H9 (cell line): ENCODE measurements at regions not wholly inside any gene's neighbourhood (a gene's known extent, or its start where the extent isn't known, plus 50 kb on each side); places are given as distances from the start of the nearest gene placed in this dataset.

Experiments
- DNase-seq: peaks from one replicate; pipeline ENCODE4 v3.0.0-alpha.2; 2017
- H2AFZ ChIP-seq: one replicate; pipeline ENCODE4 v1.6.1; 2013; ENCODE audit warnings: mild to moderate bottlenecking, low read length, control low read depth, moderate library complexity
- H2AK5ac ChIP-seq: 2 replicates; pipeline ENCODE4 v1.6.1; 2013; ENCODE audit warnings: low read length, control low read depth, mixed read lengths; ENCODE audit not compliant: insufficient read length
- H2BK120ac ChIP-seq: one replicate; pipeline ENCODE4 v1.6.1; 2013; ENCODE audit warnings: low read depth, mild to moderate bottlenecking, low read length, control low read depth, inconsistent platforms; ENCODE audit not compliant: poor library complexity, severe bottlenecking
- H2BK12ac ChIP-seq: 2 replicates; pipeline ENCODE4 v1.6.1; 2013; ENCODE audit warnings: low read length, control low read depth, mixed read lengths, low read depth; ENCODE audit not compliant: insufficient read length
- H2BK15ac ChIP-seq: 2 replicates; pipeline ENCODE4 v1.6.1; 2013; ENCODE audit warnings: low read depth, low read length, control low read depth
- H2BK20ac ChIP-seq: one replicate; pipeline ENCODE4 v1.6.1; 2013; ENCODE audit warnings: low read depth, mild to moderate bottlenecking, low read length, control low read depth, inconsistent platforms; ENCODE audit not compliant: poor library complexity, severe bottlenecking
- H2BK5ac ChIP-seq: 2 replicates; pipeline ENCODE4 v1.6.1; 2013; ENCODE audit warnings: low read length, control low read depth, mixed read lengths; ENCODE audit not compliant: insufficient read length
- H3K14ac ChIP-seq: 2 replicates; pipeline ENCODE4 v1.6.1; 2013; ENCODE audit warnings: low read length, control low read depth; ENCODE audit not compliant: insufficient read depth
- H3K18ac ChIP-seq: 2 replicates; pipeline ENCODE4 v1.6.1; 2013; ENCODE audit warnings: low read depth, mild to moderate bottlenecking, mixed read lengths, low read length, control low read depth; ENCODE audit not compliant: insufficient read length
- H3K23ac ChIP-seq: 2 replicates; pipeline ENCODE4 v1.6.1; 2013; ENCODE audit warnings: low read length, control low read depth, mixed read lengths, low read depth; ENCODE audit not compliant: insufficient read length
- H3K23me2 ChIP-seq: 2 replicates; pipeline ENCODE4 v1.6.1; 2013; ENCODE audit warnings: low read depth, mild to moderate bottlenecking, mixed read lengths, low read length, control low read depth; ENCODE audit not compliant: insufficient read length, poor library complexity, severe bottlenecking
- H3K27ac ChIP-seq: 2 replicates; pipeline ENCODE4 v1.5.1; 2013; ENCODE audit warnings: low read length, control low read depth, mixed read lengths, low read depth; ENCODE audit not compliant: insufficient read length
- H3K27me3 ChIP-seq: 2 replicates; pipeline ENCODE4 v1.6.1; 2013; ENCODE audit warnings: low read length, control low read depth, inconsistent platforms; ENCODE audit not compliant: insufficient read depth
- H3K4ac ChIP-seq: 2 replicates; pipeline ENCODE4 v1.6.1; 2013; ENCODE audit warnings: low read depth, mild to moderate bottlenecking, control low read depth, inconsistent platforms, low read length, moderate library complexity
- H3K4me1 ChIP-seq: 2 replicates; pipeline ENCODE4 v1.6.1; 2013; ENCODE audit warnings: low read length, control low read depth, inconsistent platforms; ENCODE audit not compliant: insufficient read depth
- H3K4me2 ChIP-seq: 2 replicates; pipeline ENCODE4 v1.6.1; 2013; ENCODE audit warnings: low read length, control low read depth, mixed read lengths; ENCODE audit not compliant: insufficient read length, insufficient read depth
- H3K56ac ChIP-seq: 2 replicates; pipeline ENCODE4 v1.6.1; 2013; ENCODE audit warnings: low read depth, mild to moderate bottlenecking, mixed read lengths, low read length, control low read depth; ENCODE audit not compliant: insufficient read length
- H3K79me1 ChIP-seq: 2 replicates; pipeline ENCODE4 v1.6.1; 2013; ENCODE audit warnings: low read depth, mild to moderate bottlenecking, moderate library complexity, low read length, control low read depth, inconsistent platforms; ENCODE audit not compliant: insufficient read depth, poor library complexity, severe bottlenecking
- H3K79me2 ChIP-seq: 2 replicates; pipeline ENCODE4 v1.6.1; 2013; ENCODE audit warnings: low read length, control low read depth, inconsistent platforms; ENCODE audit not compliant: insufficient read depth
- H3K9ac ChIP-seq: 2 replicates; pipeline ENCODE4 v1.6.1; 2013; ENCODE audit warnings: low read length, control low read depth, mixed read lengths; ENCODE audit not compliant: insufficient read length; ENCODE audit errors: extremely low read depth
- H3K9me3 ChIP-seq: one replicate; pipeline ENCODE4 v1.6.1; 2013; ENCODE audit warnings: low read depth, low read length, inconsistent platforms; ENCODE audit not compliant: control insufficient read depth
- H3T11ph ChIP-seq: one replicate; pipeline ENCODE4 v1.6.1; 2013; ENCODE audit warnings: mild to moderate bottlenecking, low read length, control low read depth, inconsistent platforms
- H4K20me1 ChIP-seq: one replicate; pipeline ENCODE4 v1.6.1; 2013; ENCODE audit not compliant: control insufficient read depth, insufficient read length, insufficient read depth
- H4K5ac ChIP-seq: 2 replicates; pipeline ENCODE4 v1.6.1; 2013; ENCODE audit warnings: low read depth, mild to moderate bottlenecking, mixed read lengths, low read length, control low read depth; ENCODE audit not compliant: insufficient read length
- H4K8ac ChIP-seq: replicated peaks from 2 replicates; pipeline ENCODE4 v1.6.1; 2013; ENCODE audit warnings: low read length, control low read depth, mixed read lengths, low read depth; ENCODE audit not compliant: insufficient read length
- H4K91ac ChIP-seq: 2 replicates; pipeline ENCODE4 v1.6.1; 2013; ENCODE audit warnings: low read depth, mild to moderate bottlenecking, moderate library complexity, mixed read lengths, low read length, control low read depth; ENCODE audit not compliant: insufficient read length
- H3K27ac Mint-ChIP-seq, 3 experiments: 2 replicates in 2 of 3; 3 replicates in 1 of 3; pipeline ENCODE4 v1.8.0; 2020 to 2021; ENCODE audit warnings: mixed read lengths in 3 of 3, mild to moderate bottlenecking in 1 of 3, moderate library complexity in 1 of 3
- H3K27me3 Mint-ChIP-seq: 2 replicates; pipeline ENCODE4 v1.8.0; 2021; ENCODE audit warnings: low read depth, mild to moderate bottlenecking, moderate library complexity, mixed read lengths
- H3K36me3 Mint-ChIP-seq, 3 experiments: 2 replicates in 2 of 3; 3 replicates in 1 of 3; pipeline ENCODE4 v1.8.0; 2020 to 2021; ENCODE audit warnings: low read depth in 3 of 3, mixed read lengths in 3 of 3; ENCODE audit not compliant: insufficient read depth in 1 of 3
- H3K4me1 Mint-ChIP-seq, 2 experiments: 2 replicates each; pipeline ENCODE4 v1.8.0; 2020; ENCODE audit warnings: mixed read lengths in 2 of 2
- H3K4me3 Mint-ChIP-seq, 2 experiments: 2 replicates in 1 of 2; 3 replicates in 1 of 2; pipeline ENCODE4 v1.8.0; 2020 to 2021; ENCODE audit warnings: mild to moderate bottlenecking in 2 of 2, mixed read lengths in 2 of 2, moderate library complexity in 1 of 2
- H3K9me3 Mint-ChIP-seq, 2 experiments: 2 replicates in 1 of 2; 3 replicates in 1 of 2; pipeline ENCODE4 v1.8.0; 2020; ENCODE audit warnings: mild to moderate bottlenecking in 2 of 2, mixed read lengths in 2 of 2, moderate library complexity in 1 of 2
- CTCF ChIP-seq: fragments of 200-600 bp; sonication (generic); conservative IDR thresholded peaks from 3 replicates; pipeline ENCODE4 v1.8.0; 2021; ENCODE audit warnings: antibody characterized with exemption, mild to moderate bottlenecking
- WGBS: extraction: QIAGEN DNeasy Blood & Tissue Kit; methylation state at CpG from one replicate; pipeline ENCODE4 v1.1.7; 2013; ENCODE audit warnings: missing lambda C conversion rate, low lambda C conversion rate, mixed read lengths; ENCODE audit not compliant: insufficient read length; ENCODE audit errors: extremely low coverage; 5-methylcytosine and 5-hydroxymethylcytosine counted together

GRCh38 chr2:186068139-186068801 is 329.7 kb downstream of the FSIP2 start:
- H2BK12ac ChIP-seq, result no peak overlapping the region
- H2AFZ ChIP-seq, result no peak overlapping the region
- DNase-seq, result no peak
- H2BK20ac ChIP-seq, result no peak overlapping the region
- Mint-ChIP-seq H3K27ac (no peak overlapping the region; a peak in 1 of 7 replicates), H3K36me3 (no peaks in the 10 kb centered on the region), H3K4me3 (no peak overlapping the region), H3K27me3 (no peaks in the 10 kb centered on the region), H3K9me3 (no peaks in the 10 kb centered on the region), H3K4me1 (no peaks in the 10 kb centered on the region)
- H3K27me3 ChIP-seq, result no peaks in the 10 kb centered on the region
- no peak overlapping the region for H2BK5ac ChIP-seq
- no peak for TF ChIP-seq CTCF
- no peak overlapping the region for H3K56ac ChIP-seq
- H2BK15ac ChIP-seq, result no peak overlapping the region
- H3K4ac ChIP-seq, result no peak overlapping the region
- H3K9ac ChIP-seq, result no peak overlapping the region
- no peaks in the 10 kb centered on the region for H3K23me2 ChIP-seq
- no peak overlapping the region for H3T11ph ChIP-seq
- H2BK120ac ChIP-seq, result no peak overlapping the region
- H4K5ac ChIP-seq, result no peak overlapping the region
- H3K14ac ChIP-seq, result no peak overlapping the region
- H4K91ac ChIP-seq, result no peak overlapping the region
- H3K4me1 ChIP-seq, result no peaks in the 10 kb centered on the region
- H2AK5ac ChIP-seq, result no peak overlapping the region
- H3K9me3 ChIP-seq, result no peaks in the 10 kb centered on the region
- H3K79me1 ChIP-seq, result no peaks in the 10 kb centered on the region
- H3K18ac ChIP-seq, result no peak overlapping the region
- H3K23ac ChIP-seq, result no peak overlapping the region
- no peaks in the 10 kb centered on the region for H3K79me2 ChIP-seq
- no peak overlapping the region for H3K4me2 ChIP-seq
- H4K8ac ChIP-seq, result no peak overlapping the region
- H3K27ac ChIP-seq, result no peak overlapping the region
- H4K20me1 ChIP-seq, result no peaks in the 10 kb centered on the region
- no CpG with 5 or more reads among the region's 3 CpGs for WGBS
